ENCODE measurements at regions not wholly inside any gene's neighbourhood (a gene's known extent, or its start where the extent isn't known, plus 50 kb on each side); places are given as distances from the start of the nearest gene placed in this dataset.

GRCh38 chr2:111219285-111219684, 98.6 kb downstream of the BCL2L11 start:
- Histone ChIP-seq H3K9me3 (peaks cover 0 to 4% of the 10 kb centered on the region in 2 donors), H3K4me1 (no peaks in the 10 kb centered on the region), H3K36me3 (no peaks in the 10 kb centered on the region), H3K27ac (no peak overlapping the region), H3K27me3 (no peaks in the 10 kb centered on the region), H3K4me3 (no peak overlapping the region)
- no peak for DNase-seq (ENCODE audit: low spot score in 2 of 2)
- intact Hi-C loops (cut with DNase I): no loop called here
- no peak for TF ChIP-seq CTCF (IDR thresholded peaks at IDR 0.05)

GRCh38 chr2:111219734-111220505, 99.2 kb downstream of the BCL2L11 start:
- H3K27me3 ChIP-seq: no peaks in the 10 kb centered on the region
- H3K4me1 ChIP-seq: no peaks in the 10 kb centered on the region
- H3K27ac ChIP-seq: no peak overlapping the region
- no peak for DNase-seq (ENCODE audit: low spot score in 2 of 2)
- intact Hi-C loops (cut with DNase I): no loop called here
- H3K9me3 ChIP-seq: no peaks in the 10 kb centered on the region
- no peak overlapping the region for H3K4me3 ChIP-seq
- TF ChIP-seq CTCF (IDR thresholded peaks at IDR 0.05): no peak
- no peaks in the 10 kb centered on the region for H3K36me3 ChIP-seq

GRCh38 chr2:111220962-111221361, 100.2 kb downstream of the BCL2L11 start:
- H3K27me3 ChIP-seq: no peaks in the 10 kb centered on the region
- intact Hi-C loops (cut with DNase I): no loop called here
- no peak for DNase-seq (ENCODE audit: low spot score in 2 of 2)
- no peak for TF ChIP-seq CTCF (IDR thresholded peaks at IDR 0.05)
- no peak overlapping the region for H3K27ac ChIP-seq
- no peaks in the 10 kb centered on the region for H3K9me3 ChIP-seq
- no peaks in the 10 kb centered on the region for H3K36me3 ChIP-seq
- H3K4me3 ChIP-seq: no peak overlapping the region
- H3K4me1 ChIP-seq: no peaks in the 10 kb centered on the region

- Histone ChIP-seq H3K27ac (no peak overlapping the region), H3K4me1 (no peaks in the 10 kb centered on the region), H3K36me3 (no peaks in the 10 kb centered on the region), H3K9me3 (no peaks in the 10 kb centered on the region), H3K4me3 (no peak overlapping the region), H3K27me3 (no peaks in the 10 kb centered on the region)
- no peak for TF ChIP-seq CTCF (IDR thresholded peaks at IDR 0.05)
- intact Hi-C loops (cut with DNase I): no loop called here
- no peak for DNase-seq (ENCODE audit: low spot score in 2 of 2)
Observed at GRCh38 chr2:111221701-111222100, 101.0 kb downstream of the BCL2L11 start.

GRCh38 chr2:111222204-111222866, 101.6 kb downstream of the BCL2L11 start:
- no peak overlapping the region for H3K27ac ChIP-seq
- H3K4me3 ChIP-seq: no peak overlapping the region
- no peak for TF ChIP-seq CTCF (IDR thresholded peaks at IDR 0.05)
- intact Hi-C loops (cut with DNase I): no loop called here
- no peak for DNase-seq (ENCODE audit: low spot score in 2 of 2)
- H3K36me3 ChIP-seq: no peaks in the 10 kb centered on the region
- no peaks in the 10 kb centered on the region for H3K27me3 ChIP-seq
- no peaks in the 10 kb centered on the region for H3K9me3 ChIP-seq
- H3K4me1 ChIP-seq: no peaks in the 10 kb centered on the region

Measured in ascending aorta (tissue), 2 donors.